ENCODE measurements at regions not wholly inside any gene's neighbourhood (a gene's known extent, or its start where the extent isn't known, plus 50 kb on each side); places are given as distances from the start of the nearest gene placed in this dataset.

DNA sequence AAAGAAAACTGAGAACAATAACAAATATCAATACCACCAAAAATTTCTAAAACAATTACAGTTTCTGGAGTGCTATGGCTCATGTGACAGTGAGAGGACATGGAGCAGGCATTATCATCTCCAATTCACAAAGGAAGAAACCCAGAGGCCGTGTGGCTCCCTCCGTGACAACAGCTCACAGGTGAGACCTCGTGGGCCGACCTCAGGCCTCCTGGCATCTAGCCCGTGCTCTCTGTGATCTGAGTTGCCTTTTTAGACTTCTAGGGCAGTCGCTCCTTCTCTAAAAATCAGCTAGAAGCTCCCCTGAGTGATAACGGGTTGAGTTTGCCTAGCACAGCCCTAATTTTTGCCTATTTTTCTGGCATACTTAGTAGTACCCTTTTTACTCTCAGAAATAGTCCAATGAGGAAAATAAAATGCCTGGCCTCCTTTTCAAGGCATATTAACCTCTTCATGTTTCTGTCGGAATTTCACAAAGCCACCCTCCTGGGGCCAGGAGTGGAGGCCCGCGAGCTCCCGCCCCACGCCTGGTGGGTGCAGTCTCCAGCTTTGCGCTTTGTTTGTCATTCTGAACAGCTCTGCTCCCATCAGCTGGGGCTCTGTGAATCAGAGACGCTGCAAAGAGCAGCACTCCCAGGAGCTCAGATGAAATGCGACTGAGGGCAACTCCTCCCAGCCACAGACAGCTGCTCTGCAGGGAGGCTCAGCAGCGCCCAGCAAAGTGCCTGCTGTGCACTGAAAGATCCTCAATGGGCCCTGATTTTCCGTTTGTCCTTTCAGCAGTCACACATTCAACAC, 292.5 kb downstream of the UQCRFS1 start:
- no peak for DNase-seq

DNA sequence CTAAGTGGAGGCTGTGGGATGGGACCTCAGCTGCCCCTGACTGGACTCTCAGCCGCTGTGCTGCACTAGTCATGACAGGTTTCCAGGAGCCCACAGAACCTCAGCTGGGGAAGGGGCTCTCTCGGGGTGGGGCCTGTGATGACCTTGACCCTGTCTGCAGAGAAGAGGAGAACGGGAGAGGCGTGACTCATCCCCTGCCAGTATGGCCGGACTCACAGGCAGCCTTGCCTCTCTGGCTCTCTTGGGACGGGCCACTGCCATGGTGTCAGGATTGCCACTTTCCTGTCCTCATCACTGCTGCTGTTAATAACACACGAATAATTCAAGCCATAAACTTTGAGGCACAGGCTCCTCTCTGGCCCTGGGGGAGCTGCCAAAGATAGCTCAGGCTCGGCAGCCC, 295.3 kb downstream of the UQCRFS1 start:
- DNase-seq: no peak

DNA sequence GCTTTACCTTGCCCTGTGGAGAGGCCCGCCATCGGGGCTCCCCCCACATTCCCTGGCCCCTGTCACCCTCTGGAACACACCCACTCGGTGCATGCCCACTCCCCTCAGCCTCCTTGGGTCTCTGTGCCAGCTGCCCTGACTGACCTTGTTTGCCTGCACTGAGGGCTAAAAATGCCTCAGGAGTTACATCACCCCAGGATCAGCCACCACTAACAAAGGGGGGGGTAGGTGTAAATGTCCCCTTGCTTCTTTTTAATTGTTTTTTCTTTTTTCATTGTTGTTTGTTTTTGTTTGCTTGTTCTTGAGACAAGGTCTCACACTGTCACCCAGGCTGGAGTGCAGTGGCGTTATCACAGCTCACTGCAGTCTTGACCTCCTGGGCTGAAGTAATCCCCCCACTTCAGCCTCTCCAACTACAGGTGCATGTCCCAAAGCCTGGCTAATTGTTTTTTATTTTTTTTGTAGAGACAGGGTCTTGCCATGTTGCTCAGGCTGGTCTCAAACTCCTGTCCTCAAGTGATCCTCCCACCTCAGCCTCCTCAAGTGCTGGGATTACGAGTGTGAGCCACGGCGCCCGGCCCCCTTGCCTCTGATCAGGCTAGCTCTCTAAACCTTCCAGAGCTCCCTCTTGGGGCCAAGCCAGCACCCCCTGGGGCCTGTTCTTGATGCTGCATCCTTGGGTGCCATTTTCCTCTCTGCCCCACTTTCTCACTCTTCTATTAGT, 297.1 kb downstream of the UQCRFS1 start:
- no peak for DNase-seq

DNA sequence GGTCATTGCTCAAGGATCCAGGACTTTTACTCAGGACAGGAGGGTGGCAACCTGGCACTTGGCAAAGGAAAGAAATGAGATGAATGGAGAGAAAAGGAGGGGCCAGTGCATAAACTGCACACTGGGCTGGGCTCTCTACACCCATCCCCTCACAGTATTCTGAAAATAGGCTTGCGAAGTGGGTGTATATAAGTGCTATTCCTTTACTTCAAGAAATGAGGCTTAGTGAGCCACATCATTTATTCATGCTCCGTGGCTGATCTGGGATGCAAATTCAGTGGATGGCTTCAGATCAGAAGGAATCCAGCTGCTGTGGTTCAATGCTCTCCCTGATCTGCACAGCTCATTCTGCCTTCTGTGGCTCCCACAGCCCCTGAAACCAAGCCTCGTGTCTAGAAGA, 297.7 kb downstream of the UQCRFS1 start:
- DNase-seq: no peak

DNA sequence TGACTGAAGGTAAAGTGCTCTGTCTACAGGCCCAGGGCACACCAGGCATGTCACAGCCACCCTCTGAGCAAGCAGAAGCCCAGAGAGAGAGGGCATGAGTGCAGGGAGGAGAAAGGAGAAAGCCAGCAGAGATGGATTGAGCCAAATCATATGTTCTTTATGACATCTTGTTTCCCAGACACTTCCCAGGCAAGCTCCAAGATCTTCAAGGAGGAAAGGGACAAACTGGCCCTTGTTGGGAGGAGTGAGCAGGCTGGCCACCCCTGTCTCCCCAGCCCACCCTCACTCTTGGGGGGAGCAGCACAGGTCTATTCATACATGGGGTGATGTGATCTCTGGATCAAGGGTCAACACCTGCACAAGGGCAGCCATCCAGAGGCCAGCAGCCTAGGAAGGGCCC, 298.8 kb downstream of the UQCRFS1 start:
- DNase-seq: no peak

DNA sequence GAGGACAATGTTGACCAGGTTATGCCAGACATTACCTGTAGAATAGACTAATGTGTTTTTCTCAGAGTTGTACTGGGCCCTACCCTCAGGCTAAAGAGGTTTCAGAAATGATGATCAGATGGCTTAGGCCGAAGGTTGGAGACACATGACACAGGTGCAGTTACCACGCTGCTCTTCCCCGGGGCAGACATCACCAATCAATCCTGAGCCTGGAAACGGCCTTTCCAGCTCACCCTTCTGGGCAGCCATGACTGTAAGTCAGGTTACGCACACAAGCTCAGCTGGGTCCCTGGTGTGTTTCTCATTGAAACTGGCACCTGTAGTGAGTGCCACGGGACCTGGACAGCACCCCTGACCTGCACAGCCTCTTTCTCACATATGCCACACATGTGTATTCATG, 299.3 kb downstream of the UQCRFS1 start:
- no peak for DNase-seq

DNA sequence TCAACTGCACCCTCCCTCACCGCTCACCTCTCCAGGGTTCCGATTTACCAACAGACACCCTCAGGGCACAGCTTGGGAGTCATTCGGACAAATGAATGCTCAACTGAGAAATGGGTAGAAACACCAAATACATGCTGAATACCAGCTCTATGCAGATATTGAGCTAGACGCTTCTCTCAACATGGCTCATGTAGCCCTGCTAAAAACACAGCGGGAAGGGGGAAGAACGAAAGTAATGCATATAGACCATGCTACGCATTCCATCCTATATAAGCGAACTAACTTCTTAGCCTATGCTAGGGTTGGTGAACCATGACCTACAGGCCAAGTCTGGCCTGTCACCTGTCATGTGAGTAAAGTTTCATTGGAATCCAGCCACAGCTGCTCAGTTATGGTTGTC, 304.0 kb downstream of the UQCRFS1 start:
- no peak for DNase-seq

DNA sequence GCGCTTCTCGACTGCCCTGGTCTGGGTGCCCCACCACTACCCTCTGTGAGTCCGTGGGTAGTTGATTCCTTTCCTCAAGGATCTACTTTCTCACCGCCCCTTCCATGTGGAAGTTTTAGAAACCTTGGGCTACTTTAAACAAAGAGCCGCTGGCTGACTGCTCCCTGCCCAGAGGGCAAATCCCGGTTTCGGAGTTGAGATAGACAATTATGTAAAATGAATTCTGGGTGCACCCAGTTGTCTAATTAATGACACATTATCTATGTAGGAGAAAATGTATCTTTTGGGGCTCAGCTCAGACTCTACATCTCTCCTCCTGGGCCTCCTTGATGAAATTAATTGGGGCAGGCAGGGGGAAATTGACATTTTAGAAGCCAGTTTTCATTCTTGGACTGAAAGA, 305.4 kb downstream of the UQCRFS1 start:
- no peak for DNase-seq

DNA sequence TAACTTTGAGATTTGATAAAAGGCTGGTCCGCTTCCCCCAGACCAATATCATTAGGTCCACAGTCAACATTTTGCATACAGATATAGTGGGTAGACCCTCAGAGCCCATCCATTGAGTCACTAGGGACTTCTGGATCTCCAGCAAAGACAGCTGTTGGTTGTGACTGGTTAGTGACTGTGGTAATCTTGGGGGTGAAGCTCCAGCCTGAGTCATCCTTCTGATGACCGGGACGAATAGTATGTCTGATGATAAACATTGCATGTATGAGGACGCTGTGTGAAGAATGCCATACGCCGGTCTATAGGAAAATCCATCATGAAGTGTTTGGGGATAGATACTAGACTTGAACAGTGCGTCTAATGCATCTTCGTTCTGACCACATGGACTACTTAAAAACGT, 307.0 kb downstream of the UQCRFS1 start:
- no peak for DNase-seq

DNA sequence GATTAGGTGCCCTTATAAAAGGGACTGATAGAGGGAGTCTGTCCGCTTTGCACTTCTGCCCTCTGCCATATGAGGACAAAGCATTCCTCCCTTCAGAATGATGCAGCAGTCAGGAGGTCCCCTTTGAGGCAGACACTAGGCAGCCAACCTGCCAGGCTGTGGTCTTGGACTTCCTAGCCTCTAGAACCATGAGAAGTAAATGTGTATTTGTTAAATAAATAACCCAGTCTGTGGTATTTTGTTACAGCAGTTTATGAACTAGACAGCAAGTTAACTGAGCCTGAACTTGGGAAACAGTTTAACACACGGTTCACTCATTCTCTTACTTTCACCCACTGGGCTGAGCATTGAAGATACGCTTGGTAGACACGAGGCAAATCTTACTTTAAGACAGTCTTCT, 313.2 kb downstream of the UQCRFS1 start:
- no peak for DNase-seq

DNA sequence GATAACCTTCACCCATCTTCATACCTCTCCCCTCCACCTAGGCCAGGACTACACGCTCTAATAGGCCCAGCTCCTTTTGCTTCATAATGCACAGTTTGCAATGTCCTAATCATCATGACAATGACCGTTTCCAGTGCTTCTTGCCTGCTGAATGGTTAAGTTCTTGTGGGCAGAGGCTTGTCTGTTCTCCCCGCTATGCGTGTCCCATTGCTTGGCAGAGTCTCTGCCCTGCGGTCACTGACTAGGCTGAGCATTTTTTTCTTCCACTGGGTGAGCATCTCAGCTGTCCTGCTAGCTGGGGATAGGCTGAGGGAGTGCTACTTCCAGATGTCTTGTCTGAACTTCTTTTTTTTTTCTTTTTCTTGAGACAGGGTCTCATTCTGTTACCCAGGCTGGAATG, 314.7 kb downstream of the UQCRFS1 start:
- no peak for DNase-seq

DNA sequence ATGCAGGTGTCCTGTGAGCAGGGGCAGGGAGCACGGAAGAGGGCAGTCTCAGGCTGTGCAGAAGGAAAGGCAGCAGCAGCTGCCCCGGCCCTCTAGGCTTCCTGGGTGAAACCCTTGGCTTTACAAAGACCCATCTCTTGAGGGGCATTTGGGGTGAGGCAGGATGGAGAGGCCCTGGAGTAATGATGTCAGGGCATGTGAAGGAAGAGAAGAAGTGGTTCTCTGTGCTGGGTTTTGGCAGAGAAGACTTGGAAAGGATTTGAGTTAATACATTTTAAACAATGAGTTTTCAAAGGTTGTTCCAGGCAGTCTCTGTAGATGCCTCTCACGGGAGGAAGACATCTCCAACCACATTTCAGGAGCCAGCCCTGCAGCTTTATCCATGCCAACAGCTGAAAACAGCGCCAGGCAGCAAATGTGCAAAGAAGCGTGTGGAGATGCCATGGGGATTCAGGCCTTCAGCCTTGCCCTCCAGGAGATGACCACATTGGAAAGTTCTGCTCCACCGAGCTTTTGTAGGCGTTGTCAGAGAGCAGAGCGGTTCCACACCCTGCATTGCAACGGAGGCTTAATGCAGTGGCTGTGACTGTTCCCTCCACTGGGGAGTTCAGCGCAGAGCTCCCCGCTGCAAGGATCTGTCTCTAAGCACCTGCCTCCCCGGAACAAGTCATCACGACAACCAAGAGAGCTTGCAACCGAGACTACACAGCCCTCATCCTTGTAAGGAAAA, 322.8 kb downstream of the UQCRFS1 start:
- no peak for DNase-seq

DNA sequence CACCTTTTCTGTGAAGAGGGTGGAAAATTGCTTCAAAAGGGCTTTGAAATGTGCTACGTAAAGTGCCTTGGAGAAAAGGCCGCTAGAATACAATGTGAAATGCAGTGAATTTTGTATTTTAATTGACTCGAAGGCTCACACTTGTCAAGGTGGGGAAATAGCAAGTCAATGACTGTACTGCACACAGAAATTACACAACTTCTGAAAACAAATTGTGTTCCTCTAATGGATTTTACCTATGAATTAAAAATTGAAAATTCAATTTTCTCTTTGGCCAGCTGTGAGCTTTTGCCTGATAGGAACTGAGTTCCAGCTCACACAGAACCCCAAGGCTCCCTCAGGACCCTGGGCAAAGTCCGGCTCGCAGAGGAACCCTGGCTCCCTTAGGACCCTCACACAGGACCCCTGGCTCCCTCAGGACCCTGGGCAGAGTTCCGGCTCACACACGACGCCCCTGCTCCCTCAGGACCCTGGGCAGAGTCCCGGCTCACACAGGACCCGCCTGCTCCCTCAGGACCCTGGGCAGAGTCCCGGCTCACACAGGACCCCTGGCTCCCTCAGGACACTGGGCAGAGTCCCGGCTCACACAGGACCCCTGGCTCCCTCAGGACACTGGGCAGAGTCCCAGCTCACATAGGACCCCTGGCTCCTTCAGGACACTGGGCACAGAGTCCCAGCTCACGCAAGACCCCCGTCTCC, 324.9 kb downstream of the UQCRFS1 start:
- no peak for DNase-seq

DNA sequence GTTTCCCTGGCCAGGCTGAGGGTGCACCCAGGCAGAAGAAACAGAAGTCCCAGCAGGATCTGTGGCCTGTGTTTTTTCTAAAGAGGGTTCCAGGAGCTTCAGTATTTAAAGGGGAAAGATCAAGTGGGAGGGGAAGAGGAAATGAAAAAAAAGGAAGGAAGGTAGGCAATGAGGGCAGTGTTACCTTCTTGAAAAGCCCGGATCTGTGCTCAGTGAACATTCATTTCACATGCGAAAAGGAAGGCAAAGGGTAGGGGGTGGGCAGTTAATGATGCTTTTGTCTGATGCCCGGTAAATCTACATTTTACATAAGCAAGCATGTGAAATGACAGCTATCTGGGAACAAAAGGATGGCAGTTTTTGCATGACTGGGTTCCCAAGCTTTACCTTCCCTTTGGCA, 326.2 kb downstream of the UQCRFS1 start:
- DNase-seq: no peak

DNA sequence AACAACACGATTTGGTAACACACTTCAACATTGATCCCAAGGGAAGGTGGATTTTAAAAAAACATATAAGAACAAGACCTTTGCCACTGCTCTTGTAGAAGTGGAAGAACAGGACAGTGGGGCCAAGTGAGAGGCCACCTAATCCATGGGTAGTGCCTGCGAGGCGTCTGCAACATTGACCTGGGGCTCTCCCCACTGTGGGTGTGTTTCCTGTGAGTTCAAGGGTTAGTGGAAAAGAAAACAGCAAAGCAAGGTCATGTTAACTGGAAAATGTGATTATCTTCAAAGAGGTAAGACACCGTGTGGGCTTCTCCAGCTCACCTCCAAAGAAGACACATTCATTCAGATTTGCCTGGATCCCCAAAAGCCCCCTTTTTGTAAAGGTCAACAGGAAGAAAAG, 327.0 kb downstream of the UQCRFS1 start:
- DNase-seq: no peak

DNA sequence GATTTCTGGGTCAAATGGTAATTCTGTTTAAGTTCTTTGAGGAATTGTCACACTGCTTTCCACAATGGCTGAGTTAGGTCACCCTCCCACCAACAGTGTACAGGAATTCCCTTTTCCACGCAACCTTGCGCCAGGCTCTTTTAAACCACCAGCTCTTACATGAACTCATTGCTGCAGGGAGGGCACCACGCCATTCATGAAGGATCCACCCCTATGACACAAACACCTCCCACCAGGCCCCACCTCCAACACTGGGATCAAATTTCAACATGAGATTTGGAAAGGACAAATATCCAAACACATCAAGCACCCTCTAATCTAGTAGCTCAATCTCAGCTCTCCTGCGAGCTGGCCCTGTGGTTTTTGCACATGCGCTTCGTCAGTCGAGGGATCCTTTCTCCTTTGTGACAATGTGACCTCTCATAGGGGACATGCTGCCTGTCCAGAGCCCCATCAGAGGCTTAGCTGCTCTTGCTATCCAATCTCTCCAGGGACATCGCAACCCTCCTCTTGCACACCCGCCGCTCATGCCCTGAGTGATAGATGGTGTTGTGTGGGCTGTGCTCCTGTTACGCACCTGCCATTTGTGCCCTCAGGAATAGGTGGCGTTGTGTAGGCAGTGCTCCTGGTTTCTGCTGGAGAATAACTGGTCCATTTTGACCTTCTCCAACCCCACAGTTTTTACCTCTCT, 328.0 kb downstream of the UQCRFS1 start:
- no peak for DNase-seq

DNA sequence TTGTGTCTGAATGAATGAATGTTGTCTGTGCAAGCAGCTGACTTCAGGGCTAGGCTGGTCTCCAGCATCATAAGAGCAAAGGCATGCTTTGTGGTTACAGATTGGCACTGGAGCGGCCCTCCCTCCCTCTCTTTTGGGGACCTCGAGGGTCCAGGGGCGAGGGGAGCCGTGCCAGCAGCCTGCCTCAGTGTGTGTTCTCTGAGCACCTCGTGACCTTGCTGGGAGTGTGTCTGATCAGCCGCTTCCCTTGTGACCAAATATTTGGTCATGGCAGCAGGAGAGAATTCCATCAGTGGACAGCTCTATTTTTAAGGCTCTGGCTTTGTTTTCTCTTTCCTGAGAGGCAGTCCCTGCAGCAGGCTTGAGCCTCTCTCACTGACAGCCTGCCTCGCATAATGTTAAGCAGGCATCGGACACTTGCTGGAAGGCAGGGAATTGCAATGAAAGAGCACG, 329.7 kb downstream of the UQCRFS1 start:
- no peak for DNase-seq

DNA sequence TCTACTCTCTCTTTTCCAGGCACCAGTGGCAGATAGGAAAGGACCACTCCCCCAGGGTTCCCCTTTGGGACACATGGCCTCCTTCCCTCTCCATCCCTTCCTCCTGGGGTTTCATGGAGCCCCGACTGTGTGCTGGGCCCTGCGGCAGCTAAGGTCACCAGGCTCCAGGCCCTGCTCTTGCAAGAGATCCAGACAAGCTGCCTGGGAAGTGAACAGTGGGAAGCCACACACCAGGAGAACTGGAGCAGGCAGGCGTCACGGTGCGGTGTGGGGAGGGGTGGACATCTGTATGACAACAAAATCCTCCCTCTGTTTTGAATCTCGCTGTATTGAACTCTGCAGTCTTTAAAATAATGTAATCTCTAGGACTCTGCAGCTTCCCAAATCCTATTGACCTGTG, 330.1 kb downstream of the UQCRFS1 start:
- no peak for DNase-seq

DNA sequence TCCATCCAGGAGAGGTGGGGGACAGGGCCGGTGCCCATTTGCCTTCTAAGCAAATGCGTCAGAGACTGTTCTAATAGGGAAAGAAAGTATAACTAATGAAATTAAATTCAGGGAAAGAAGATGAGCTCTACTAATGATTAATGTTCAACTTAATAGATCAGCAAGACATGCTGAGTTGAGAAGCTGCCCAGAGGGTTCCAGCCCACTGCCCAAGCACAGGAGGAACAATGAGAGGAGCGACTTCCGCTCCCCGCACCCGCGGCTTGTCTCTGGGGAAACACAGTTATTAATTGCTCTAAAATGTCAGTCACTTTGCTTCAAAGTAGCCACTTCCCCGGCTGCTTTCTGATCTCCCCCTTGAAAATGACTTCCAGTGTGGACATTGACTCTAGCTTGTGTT, 331.3 kb downstream of the UQCRFS1 start:
- no peak for DNase-seq

DNA sequence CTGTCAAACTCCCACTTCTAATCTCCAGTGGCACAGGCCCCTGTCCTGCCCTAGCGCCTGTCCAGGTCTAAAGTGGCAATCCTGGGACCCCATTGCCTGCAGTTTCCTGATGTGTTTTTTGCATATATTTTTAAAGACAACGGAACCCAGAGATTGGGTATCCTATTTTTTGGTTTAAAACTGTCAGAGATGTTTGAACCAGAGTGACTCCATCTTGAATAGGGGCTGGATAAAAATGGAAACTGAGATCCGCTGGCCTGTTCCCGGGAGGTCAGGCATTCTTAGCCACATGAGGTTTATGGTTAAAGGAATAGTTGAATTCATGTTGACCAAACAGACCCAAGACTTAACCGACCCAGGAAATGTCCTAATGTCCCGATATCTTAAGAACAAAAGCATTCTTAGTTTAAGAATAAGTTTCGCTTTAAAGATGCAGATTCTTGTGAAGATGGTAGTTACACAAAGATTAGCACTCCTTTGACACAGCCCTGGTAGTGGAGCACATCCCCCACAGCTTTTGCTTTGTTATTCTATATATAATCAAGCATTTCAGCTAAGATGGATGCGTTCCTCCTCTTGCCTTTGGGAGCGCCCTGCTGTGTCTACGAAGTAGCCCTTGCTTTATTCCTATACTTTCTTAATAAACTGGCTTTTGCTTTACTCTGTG, 332.1 kb downstream of the UQCRFS1 start:
- no peak for DNase-seq

DNA sequence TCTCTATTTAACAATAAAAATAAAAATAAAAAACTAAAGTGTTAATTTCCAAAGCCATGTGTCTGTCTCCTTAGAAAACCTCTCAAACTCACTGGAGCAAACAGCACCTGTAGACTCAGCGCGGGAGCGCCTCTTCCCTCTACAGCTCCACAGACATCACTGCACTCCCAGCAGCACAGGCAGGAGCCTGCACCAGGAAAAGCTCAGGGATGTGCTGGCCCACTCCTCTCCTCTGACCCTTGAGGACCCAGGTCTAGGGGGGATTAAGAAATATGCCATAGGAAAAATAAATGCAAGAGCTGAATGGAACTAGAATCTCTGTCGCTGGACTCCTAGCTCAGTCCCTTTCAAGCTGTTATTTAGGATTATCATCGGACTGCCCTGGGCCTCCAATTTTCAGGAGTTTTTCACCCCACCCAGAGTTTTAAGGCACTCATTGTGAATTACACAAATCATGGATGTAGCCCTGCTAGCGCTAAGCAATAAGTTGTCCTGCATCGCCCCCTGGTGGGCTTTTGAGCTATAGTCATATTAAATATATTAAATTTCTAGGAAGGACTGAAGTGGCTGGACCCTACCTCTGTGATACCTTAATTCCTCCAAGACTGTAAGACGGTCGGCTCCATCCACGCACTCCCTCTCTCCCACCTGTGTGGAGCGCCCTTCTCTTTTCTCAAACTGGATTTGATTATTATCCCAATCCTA, 333.9 kb downstream of the UQCRFS1 start:
- DNase-seq: no peak

Measured in cortex of kidney (tissue), 1 donor.